ENCODE measurements at regions not wholly inside any gene's neighbourhood (a gene's known extent, or its start where the extent isn't known, plus 50 kb on each side); places are given as distances from the start of the nearest gene placed in this dataset.

GRCh38 chr7:12518920-12519681, 51.4 kb upstream of the SCIN start:
- DNase-seq (ENCODE audit: low read depth, low spot score) = no peak

- DNase-seq (ENCODE audit: low read depth, low spot score) = no peak
Observed at GRCh38 chr7:12519682-12520009, 50.9 kb upstream of the SCIN start.
